ENCODE measurements at regions not wholly inside any gene's neighbourhood (a gene's known extent, or its start where the extent isn't known, plus 50 kb on each side); places are given as distances from the start of the nearest gene placed in this dataset.
"Not testable (repeated sequence)": the region's sequence is repeated elsewhere in the genome, so short reads cannot be mapped to it uniquely, and the experiment has no call there.

DNA sequence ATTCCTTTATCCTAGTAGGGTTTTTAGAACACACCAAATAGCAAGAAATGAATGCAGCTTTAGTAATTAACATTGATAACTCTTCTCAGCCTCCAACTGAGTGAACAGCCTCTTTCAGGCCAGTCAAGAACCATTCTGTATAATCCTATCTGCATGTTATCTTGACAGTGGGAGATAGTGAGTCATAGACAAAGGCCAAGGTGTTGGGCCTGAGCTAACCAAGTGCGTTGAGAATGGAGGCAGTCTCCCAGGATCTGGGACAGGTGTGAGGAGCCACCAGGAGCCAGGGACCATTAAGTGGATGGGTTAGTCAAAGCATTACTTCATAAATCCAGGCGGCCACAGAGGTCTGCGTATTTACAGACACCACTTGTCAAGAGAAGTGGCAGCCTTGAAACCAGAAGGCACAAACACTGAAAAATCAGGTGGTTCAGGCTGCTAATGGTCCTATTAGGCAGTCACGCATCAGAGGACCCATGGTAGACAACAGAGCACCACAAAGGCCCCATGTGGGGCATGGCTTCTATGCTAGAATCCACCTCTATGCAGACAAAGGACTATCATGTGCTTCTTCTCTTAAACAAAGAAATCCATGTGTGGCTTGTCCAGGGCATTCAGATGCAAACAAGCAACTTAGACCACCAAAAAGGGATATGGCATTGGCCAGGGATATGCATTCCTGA is 409.7 kb upstream of the PIK3R1 start:
- no peak for DNase-seq

DNA sequence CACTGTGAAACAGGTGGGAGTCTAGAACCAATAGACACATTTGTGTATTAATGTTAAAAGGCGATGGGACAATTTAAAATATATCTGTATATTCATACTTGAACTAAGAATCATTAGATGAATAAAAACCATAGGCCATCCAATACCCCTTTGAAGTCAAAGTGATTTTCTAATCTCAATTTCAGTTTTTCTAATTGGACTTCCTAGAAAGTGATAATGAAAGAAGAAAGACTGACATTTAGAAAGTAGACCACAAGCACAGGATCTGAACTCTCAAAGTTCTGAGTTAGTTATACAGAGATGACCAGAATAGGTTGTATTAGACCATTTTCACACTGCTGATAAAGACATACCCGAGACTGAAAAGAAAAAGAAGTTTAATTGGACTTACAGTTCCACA is 412.8 kb upstream of the PIK3R1 start:
- no peak for DNase-seq

DNA sequence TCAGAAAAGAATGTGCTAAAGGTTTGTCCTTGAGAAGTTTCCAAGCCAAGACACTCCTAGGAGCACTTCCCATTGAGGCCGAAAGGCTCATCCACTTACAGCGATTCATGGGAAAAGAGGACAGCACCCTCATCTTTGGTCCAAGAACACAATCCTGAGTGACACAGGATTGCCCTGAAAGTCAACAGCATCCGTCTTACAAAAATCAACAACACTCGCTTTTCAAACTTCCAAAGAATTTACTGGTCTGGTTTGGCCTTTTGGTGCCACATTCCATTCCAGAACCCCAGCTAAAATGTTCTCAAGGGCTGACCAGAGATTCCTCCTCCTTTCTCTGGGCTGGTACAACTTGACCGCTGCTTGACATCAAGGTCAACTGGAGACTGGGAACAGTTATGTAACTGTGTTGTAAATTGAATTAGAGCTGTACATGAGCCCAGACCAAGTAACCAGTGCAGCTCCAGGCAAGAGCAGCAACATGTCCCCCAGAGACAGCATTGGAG is 415.8 kb upstream of the PIK3R1 start:
- DNase-seq: no peak

GRCh38 chr5:67798470-67798869 is 417.1 kb upstream of the PIK3R1 start:
- not testable (repeated sequence) for DNase-seq

DNA sequence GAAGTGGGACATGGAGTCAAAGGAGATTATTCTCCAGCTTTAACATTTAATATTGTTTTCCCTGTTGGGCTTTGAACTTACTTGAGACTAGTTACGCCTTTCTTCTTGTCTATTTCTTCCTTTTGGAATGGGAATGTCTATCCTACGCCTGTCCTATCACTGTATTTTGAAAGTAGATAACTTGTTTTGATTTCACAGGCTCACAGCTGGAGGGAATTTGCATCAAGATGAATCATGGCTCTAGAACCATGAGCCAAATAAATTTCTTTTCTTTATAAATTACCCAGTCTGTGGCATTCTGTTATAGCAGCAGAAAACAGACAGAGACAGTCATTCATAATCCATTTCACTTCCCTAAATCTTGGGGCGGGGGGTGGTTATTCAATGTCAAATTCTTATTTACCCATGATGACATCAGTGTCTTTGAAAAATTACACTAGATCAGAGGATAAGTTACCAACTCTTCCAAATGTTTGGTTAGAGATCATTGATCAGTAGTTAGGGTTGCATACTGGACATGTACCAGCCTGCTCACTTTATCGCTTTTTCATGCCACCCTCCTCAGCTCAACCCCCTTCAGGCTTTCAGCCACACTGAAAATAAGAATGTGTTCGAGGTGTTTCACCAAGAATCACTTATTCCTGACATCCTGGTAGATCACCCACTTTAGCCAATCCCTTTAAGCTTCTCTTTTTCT is 419.6 kb upstream of the PIK3R1 start:
- DNase-seq: no peak

- DNase-seq: no peak
Measured at GRCh38 chr5:67793966-67794365, 421.6 kb upstream of the PIK3R1 start.

DNA sequence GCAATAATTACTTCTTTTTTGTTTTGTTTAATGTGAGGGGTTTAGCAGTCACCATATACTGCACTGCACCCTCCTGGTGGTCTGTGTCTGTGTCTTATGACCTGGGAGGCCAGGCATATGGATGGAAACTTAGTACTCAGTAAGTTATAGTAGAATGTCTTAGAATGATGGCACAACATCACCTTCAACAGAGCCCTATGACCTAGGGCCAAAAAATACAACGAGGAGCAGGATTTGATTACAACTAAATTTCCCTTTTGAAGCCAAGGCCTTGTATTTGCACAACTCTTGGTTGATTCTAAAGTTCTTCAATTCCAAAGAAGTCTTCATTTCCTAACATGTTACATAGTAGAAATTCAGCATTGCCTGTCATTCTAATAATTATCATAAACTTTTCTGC is 422.1 kb upstream of the PIK3R1 start:
- DNase-seq: no peak

- DNase-seq: no peak
Measured at GRCh38 chr5:67792891-67793290, 422.7 kb upstream of the PIK3R1 start.

DNA sequence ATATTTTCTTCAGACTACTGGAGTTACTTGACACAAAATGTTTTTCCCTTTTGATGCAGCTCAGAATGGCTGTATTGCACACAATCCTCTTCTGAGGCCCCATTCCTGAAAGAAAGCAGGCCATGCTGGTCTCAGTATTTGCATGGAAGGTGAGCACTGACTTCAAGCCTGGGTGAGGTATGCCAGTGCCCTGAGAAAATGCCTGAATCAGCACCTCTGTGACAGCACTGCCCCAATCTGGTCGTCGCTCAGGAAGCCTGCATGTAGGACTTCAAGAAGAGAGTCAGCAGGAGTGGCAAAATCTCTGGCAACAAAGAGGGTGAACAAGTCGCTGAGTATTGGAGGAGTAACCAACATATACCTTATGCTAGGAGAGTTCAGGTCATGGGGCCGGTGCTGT is 425.2 kb upstream of the PIK3R1 start:
- DNase-seq: no peak

- not testable (repeated sequence) for DNase-seq
Measured at GRCh38 chr5:67779893-67780623, 435.5 kb upstream of the PIK3R1 start.

GRCh38 chr5:67774786-67775185 is 440.8 kb upstream of the PIK3R1 start:
- no peak for DNase-seq

- DNase-seq: no peak
Measured at GRCh38 chr5:67774267-67774552, 441.3 kb upstream of the PIK3R1 start.

GRCh38 chr5:67773411-67774266 is 441.9 kb upstream of the PIK3R1 start:
- no peak for DNase-seq

DNA sequence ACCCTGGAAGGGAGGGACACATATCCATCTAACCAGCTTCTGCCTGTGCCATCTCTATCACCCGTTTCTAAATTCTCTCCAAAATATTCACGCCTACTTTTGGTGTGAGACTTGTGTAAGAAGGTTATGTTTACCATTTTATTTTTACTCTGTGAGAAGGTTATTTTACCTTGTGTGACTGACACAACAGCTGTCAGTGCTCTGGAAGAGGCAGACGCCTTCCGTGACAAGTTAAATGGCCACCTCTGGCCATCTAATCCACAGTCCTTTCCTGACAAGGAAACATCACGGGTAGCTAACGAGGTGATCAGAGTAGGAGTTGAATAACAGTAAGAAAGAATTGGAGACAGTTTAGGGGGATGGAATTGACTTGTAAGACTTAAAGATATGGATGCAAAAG is 443.8 kb upstream of the PIK3R1 start:
- DNase-seq: no peak

- no peak for DNase-seq
Measured at GRCh38 chr5:67771221-67771620, 444.3 kb upstream of the PIK3R1 start.

GRCh38 chr5:67770431-67771025 is 445.0 kb upstream of the PIK3R1 start:
- DNase-seq: no peak

DNA sequence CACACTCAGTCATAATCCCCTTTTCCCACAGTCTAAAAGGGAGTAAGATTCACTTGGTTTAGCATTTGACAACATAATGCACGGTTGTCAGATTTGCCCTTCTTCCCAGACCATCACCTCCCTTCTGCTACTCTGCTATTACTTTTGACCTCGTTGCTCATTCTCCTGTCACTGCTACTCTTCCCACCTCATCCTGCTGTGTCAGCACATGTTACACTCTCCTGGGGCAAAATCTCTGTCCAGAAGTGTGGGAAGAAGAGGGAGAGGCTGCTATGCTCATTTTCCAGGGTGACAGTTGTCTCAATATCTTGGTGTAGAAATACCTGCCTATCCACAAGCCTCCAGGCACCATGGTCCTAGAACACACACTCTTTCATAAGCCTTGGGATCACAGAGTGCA is 449.9 kb upstream of the PIK3R1 start:
- DNase-seq: no peak

DNA sequence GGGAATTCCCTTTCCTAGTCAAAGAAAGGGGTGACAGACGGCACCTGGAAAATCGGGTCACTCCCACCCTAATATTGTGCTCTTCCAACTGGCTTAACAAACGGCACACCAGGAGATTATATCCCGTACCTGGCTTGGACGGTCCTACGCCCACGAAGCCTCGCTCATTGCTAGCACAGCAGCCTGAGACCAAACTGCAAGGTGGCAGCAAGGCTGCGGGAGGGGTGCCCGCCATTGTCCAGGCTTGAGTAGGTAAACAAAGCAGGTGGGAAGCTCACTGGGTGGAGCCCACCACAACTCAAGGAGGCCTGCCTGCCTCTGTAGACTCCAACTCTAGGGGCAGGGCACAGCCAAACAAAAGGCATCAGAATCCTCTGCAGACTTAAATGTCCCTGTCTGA is 457.8 kb upstream of the PIK3R1 start:
- DNase-seq: not testable (repeated sequence)

DNA sequence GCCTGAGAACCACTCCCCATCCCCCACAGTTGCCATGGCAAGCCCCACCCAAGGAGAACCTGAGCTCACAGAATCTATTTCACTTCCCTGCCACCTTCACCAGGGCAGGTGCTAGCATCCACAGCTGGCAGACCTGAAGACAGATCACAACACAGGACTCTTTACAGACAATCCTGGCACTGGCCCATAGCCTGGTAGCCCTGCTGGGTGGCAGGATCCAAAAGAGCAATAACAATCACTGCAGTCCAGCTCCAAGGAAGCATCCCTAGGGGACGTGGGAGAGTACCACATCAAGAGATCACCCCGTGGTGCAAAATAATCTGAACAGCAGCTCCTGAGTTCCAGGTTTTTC is 463.2 kb upstream of the PIK3R1 start:
- DNase-seq: no peak

- no peak for DNase-seq
Measured at GRCh38 chr5:67748165-67748690, 467.3 kb upstream of the PIK3R1 start.

GRCh38 chr5:67747096-67747495 is 468.5 kb upstream of the PIK3R1 start:
- no peak for DNase-seq

DNA sequence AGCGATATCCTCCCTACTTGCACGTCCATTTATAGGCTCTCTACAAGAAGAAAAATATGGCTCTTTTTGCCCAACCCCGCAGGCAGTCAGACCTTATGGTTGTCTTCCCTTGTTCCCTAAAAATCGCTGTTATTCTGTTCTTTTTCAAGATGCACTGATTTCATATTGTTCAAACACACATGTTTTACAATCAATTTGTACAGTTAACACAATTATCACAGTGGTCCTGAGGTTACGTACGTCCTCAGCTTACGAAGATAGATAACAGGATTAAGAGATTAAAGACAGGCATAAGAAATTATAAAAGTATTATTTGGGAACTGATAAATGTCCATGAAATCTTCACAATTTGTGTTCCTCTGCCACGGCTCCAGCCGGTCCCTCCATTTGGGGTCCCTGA is 468.9 kb upstream of the PIK3R1 start:
- not testable (repeated sequence) for DNase-seq

DNA sequence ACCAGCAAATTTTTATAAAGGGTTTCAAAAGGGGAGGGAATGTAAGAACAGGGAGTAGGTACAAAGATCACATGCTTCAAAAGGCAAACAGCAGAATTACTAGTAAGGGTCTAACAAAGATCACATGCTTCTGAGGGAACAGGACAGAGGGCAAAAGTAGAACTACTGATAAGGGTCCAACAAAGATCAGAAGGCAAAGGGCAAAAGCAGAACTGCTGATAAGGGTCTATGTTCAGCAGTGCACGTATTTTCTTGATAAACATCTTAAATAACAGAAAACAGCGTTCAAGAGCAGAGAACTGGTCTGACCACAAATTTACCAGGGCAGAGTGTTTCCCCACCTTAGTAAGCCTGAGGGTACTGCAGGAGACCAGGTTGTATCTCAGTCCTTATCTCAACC is 469.5 kb upstream of the PIK3R1 start:
- no peak for DNase-seq
